Karpas-422 (cell line): ENCODE measurements at regions not wholly inside any gene's neighbourhood (a gene's known extent, or its start where the extent isn't known, plus 50 kb on each side); places are given as distances from the start of the nearest gene placed in this dataset.

Source experiments
- DNase-seq: peaks from one replicate; pipeline ENCODE4 v3.0.0-alpha.2; 2015
- H2AFZ ChIP-seq: fragments of 200-600 bp; sonication (generic); 2 replicates; pipeline ENCODE4 v1.6.1; 2014; ENCODE audit warnings: antibody characterized with exemption, low read length, mixed read lengths
- H3K27ac ChIP-seq: fragments of 200-600 bp; sonication (generic); 2 replicates; pipeline ENCODE4 v1.5.1; 2014; ENCODE audit warnings: mild to moderate bottlenecking, low read length, moderate library complexity
- H3K27me3 ChIP-seq: fragments of 200-600 bp; sonication (generic); 2 replicates; pipeline ENCODE4 v1.6.1; 2014; ENCODE audit warnings: low read length, mixed read lengths
- H3K36me3 ChIP-seq: fragments of 200-600 bp; sonication (generic); 2 replicates; pipeline ENCODE4 v1.6.1; 2014; ENCODE audit warnings: low read length, mixed read lengths; ENCODE audit not compliant: insufficient read depth
- H3K4me1 ChIP-seq: fragments of 200-600 bp; sonication (generic); 2 replicates; pipeline ENCODE4 v1.6.1; 2014; ENCODE audit warnings: mild to moderate bottlenecking, low read length, mixed read lengths
- H3K4me2 ChIP-seq: fragments of 200-600 bp; sonication (generic); 2 replicates; pipeline ENCODE4 v1.6.1; 2014; ENCODE audit warnings: low read length, low read depth, mild to moderate bottlenecking; ENCODE audit not compliant: poor library complexity, severe bottlenecking
- H3K4me3 ChIP-seq: fragments of 200-600 bp; sonication (generic); 2 replicates; pipeline ENCODE4 v1.5.1; 2014; ENCODE audit warnings: mild to moderate bottlenecking, antibody characterized with exemption, low read length, mixed read lengths
- H3K79me2 ChIP-seq: fragments of 200-600 bp; sonication (generic); 2 replicates; pipeline ENCODE4 v1.6.1; 2014; ENCODE audit warnings: mild to moderate bottlenecking, low read length, mixed read lengths
- H3K9ac ChIP-seq: fragments of 200-600 bp; sonication (generic); 2 replicates; pipeline ENCODE4 v1.6.0; 2014; ENCODE audit warnings: low read length
- H3K9me2 ChIP-seq: fragments of 200-600 bp; sonication (generic), shearing (Covaris generic); replicated peaks from 2 replicates; pipeline ENCODE4 v1.6.0; 2014; ENCODE audit warnings: mild to moderate bottlenecking, low read length, moderate library complexity; ENCODE audit not compliant: insufficient read depth
- H3K9me3 ChIP-seq: fragments of 300-700, 200-600 bp; sonication (generic); 2 replicates; pipeline ENCODE4 v1.6.1; 2014; ENCODE audit warnings: low read length, mixed read lengths
- H4K20me1 ChIP-seq: fragments of 200-600 bp; sonication (generic); 2 replicates; pipeline ENCODE4 v1.6.1; 2014; ENCODE audit warnings: mild to moderate bottlenecking, antibody characterized with exemption, low read length, low read depth; ENCODE audit not compliant: insufficient read depth

GRCh38 chr13:62919491-62919890 is 1503.8 kb upstream of the PCDH20 start:
- Histone ChIP-seq H3K27ac (no peak overlapping the region), H3K4me1 (no peaks in the 10 kb centered on the region), H3K9me2 (no peaks in the 10 kb centered on the region; the same call in 1 of the 2 replicates), H3K9ac (no peak overlapping the region), H3K4me3 (no peak overlapping the region), H2AFZ (no peak overlapping the region), H3K79me2 (no peaks in the 10 kb centered on the region), H3K4me2 (no peak overlapping the region), H4K20me1 (no peaks in the 10 kb centered on the region), H3K36me3 (no peaks in the 10 kb centered on the region), H3K27me3 (no peaks in the 10 kb centered on the region), H3K9me3 (no peaks in the 10 kb centered on the region)
- no peak for DNase-seq

GRCh38 chr13:62910541-62911060 is 1495.0 kb upstream of the PCDH20 start:
- no peak overlapping the region for H3K9ac ChIP-seq
- no peaks in the 10 kb centered on the region for H3K36me3 ChIP-seq
- H3K4me2 ChIP-seq, result no peak overlapping the region
- no peak overlapping the region for H3K27ac ChIP-seq
- H2AFZ ChIP-seq, result no peak overlapping the region
- no peaks in the 10 kb centered on the region for H3K9me3 ChIP-seq
- H3K79me2 ChIP-seq, result no peaks in the 10 kb centered on the region
- H3K27me3 ChIP-seq, result no peaks in the 10 kb centered on the region
- H4K20me1 ChIP-seq, result no peaks in the 10 kb centered on the region
- H3K4me3 ChIP-seq, result no peak overlapping the region
- no peaks in the 10 kb centered on the region for H3K4me1 ChIP-seq
- H3K9me2 ChIP-seq, result no peaks in the 10 kb centered on the region
- no peak for DNase-seq

- Histone ChIP-seq H4K20me1 (no peaks in the 10 kb centered on the region), H3K36me3 (no peaks in the 10 kb centered on the region), H3K4me1 (no peaks in the 10 kb centered on the region), H3K9me2 (no peaks in the 10 kb centered on the region), H3K9ac (no peak overlapping the region), H3K4me3 (no peak overlapping the region), H2AFZ (no peak overlapping the region), H3K9me3 (no peaks in the 10 kb centered on the region), H3K79me2 (no peaks in the 10 kb centered on the region), H3K27ac (no peak overlapping the region), H3K27me3 (no peaks in the 10 kb centered on the region), H3K4me2 (no peak overlapping the region)
- no peak for DNase-seq
Observed at GRCh38 chr13:62908321-62908720, 1492.7 kb upstream of the PCDH20 start.

- no peaks in the 10 kb centered on the region for H3K36me3 ChIP-seq
Observed at GRCh38 chr13:62906896-62907295, 1491.2 kb upstream of the PCDH20 start.

GRCh38 chr13:62906469-62906868 is 1490.8 kb upstream of the PCDH20 start:
- Histone ChIP-seq H3K9ac (no peak overlapping the region), H3K9me3 (no peaks in the 10 kb centered on the region), H2AFZ (no peak overlapping the region), H4K20me1 (no peaks in the 10 kb centered on the region), H3K36me3 (no peaks in the 10 kb centered on the region), H3K4me3 (no peak overlapping the region), H3K27me3 (no peaks in the 10 kb centered on the region), H3K9me2 (0 out of 2 replicates have a peak, but pooled peaks cover 2% of the 10 kb centered on the region), H3K79me2 (no peaks in the 10 kb centered on the region), H3K4me2 (no peak overlapping the region), H3K4me1 (no peaks in the 10 kb centered on the region), H3K27ac (no peak overlapping the region)
- no peak for DNase-seq

More at GRCh38 chr13:62906896-62907295, 1491.2 kb upstream of the PCDH20 start:
- no peak overlapping the region for H3K4me2 ChIP-seq
- DNase-seq, result no peak
- no peaks in the 10 kb centered on the region for H3K4me1 ChIP-seq
- H3K9me3 ChIP-seq, result no peaks in the 10 kb centered on the region
- H2AFZ ChIP-seq, result no peak overlapping the region
- 0 out of 2 replicates have a peak, but pooled peaks cover 2% of the 10 kb centered on the region for H3K9me2 ChIP-seq
- no peaks in the 10 kb centered on the region for H4K20me1 ChIP-seq
- H3K27me3 ChIP-seq, result no peaks in the 10 kb centered on the region
- H3K79me2 ChIP-seq, result no peaks in the 10 kb centered on the region
- H3K9ac ChIP-seq, result no peak overlapping the region
- H3K27ac ChIP-seq, result no peak overlapping the region
- H3K4me3 ChIP-seq, result no peak overlapping the region

- Histone ChIP-seq H3K36me3 (no peaks in the 10 kb centered on the region), H3K9me2 (no peaks in the 10 kb centered on the region), H3K27me3 (no peaks in the 10 kb centered on the region), H2AFZ (no peak overlapping the region), H3K9me3 (no peaks in the 10 kb centered on the region), H3K79me2 (no peaks in the 10 kb centered on the region), H3K4me1 (no peaks in the 10 kb centered on the region), H3K9ac (no peak overlapping the region), H3K4me3 (no peak overlapping the region), H3K4me2 (no peak overlapping the region), H3K27ac (no peak overlapping the region), H4K20me1 (no peaks in the 10 kb centered on the region)
- no peak for DNase-seq
Observed at GRCh38 chr13:62887046-62887445, 1471.4 kb upstream of the PCDH20 start.

GRCh38 chr13:62879071-62879470 is 1463.4 kb upstream of the PCDH20 start:
- Histone ChIP-seq H3K9ac (no peak overlapping the region), H3K9me2 (no peaks in the 10 kb centered on the region), H3K36me3 (no peaks in the 10 kb centered on the region), H3K27ac (no peak overlapping the region), H3K4me2 (no peak overlapping the region), H3K79me2 (no peaks in the 10 kb centered on the region), H2AFZ (no peak overlapping the region), H3K9me3 (peaks cover 5% of the 10 kb centered on the region; the same call in 1 of the 2 replicates), H3K4me1 (no peaks in the 10 kb centered on the region), H3K4me3 (no peak overlapping the region), H4K20me1 (no peaks in the 10 kb centered on the region), H3K27me3 (no peaks in the 10 kb centered on the region)
- DNase-seq, result no peak

- H3K27ac ChIP-seq, result no peak overlapping the region
- no peaks in the 10 kb centered on the region for H4K20me1 ChIP-seq
- no peak overlapping the region for H3K9ac ChIP-seq
- H3K4me3 ChIP-seq, result no peak overlapping the region
- no peaks in the 10 kb centered on the region for H3K27me3 ChIP-seq
- H3K4me2 ChIP-seq, result no peak overlapping the region
- no peak overlapping the region for H2AFZ ChIP-seq
- no peaks in the 10 kb centered on the region for H3K9me2 ChIP-seq
- H3K36me3 ChIP-seq, result no peaks in the 10 kb centered on the region
- no peaks in the 10 kb centered on the region for H3K4me1 ChIP-seq
- no peak for DNase-seq
- H3K9me3 ChIP-seq, result no peaks in the 10 kb centered on the region; the same call in 1 of the 2 replicates
- H3K79me2 ChIP-seq, result no peaks in the 10 kb centered on the region
Observed at GRCh38 chr13:62875118-62875640, 1459.5 kb upstream of the PCDH20 start.
